ENCODE measurements at regions not wholly inside any gene's neighbourhood (a gene's known extent, or its start where the extent isn't known, plus 50 kb on each side); places are given as distances from the start of the nearest gene placed in this dataset.
"Not testable (repeated sequence)": the region's sequence is repeated elsewhere in the genome, so short reads cannot be mapped to it uniquely, and the experiment has no call there.

- DNase-seq (ENCODE audit: low spot score): no peak
- POLR2A ChIA-PET (ENCODE audit: low non-redundant PET): no interaction called here
- CTCF ChIA-PET: no interaction called here
These were observed 930.7 kb upstream of the PCDH10 start for GRCh38 chr4:132218406-132218805.

GRCh38 chr4:132227151-132227856 is 921.8 kb upstream of the PCDH10 start:
- no peak for DNase-seq (ENCODE audit: low spot score)
- Histone ChIP-seq H3K27ac (ENCODE audit: low read depth, low read length, poor library complexity, severe bottlenecking) (no peak overlapping the region), H3K4me1 (ENCODE audit: insufficient read depth, low read length, poor library complexity, severe bottlenecking) (no peaks in the 10 kb centered on the region), H3K4me3 (ENCODE audit: low read depth, low read length, poor library complexity, severe bottlenecking) (peak overlapping the region; percentile 26), H3K27me3 (replicated peaks; ENCODE audit: insufficient read depth, low read depth, low read length, poor library complexity) (no peaks in the 10 kb centered on the region), H3K9me3 (ENCODE audit: low read depth, low read length, poor library complexity, severe bottlenecking) (no peaks in the 10 kb centered on the region), H3K36me3 (ENCODE audit: insufficient read depth, low read length, poor library complexity, severe bottlenecking) (no peaks in the 10 kb centered on the region)
- POLR2A ChIA-PET (ENCODE audit: low non-redundant PET): no interaction called here
- intact Hi-C loops (cut with micrococcal nuclease; ENCODE audit: unreplicated experiment): loop anchor here (5.0 kb wide), 1 partner anchor 1135 kb away; no protein-coding TSS in a partner anchor
- CTCF ChIA-PET: no interaction called here
- BruUV-seq (replicated peaks): no TSS peak
- no peak for TF ChIP-seq CTCF (conservative IDR thresholded peaks at IDR 0.05; ENCODE audit: low read depth, low read length)
- no peak for TF ChIP-seq EZH2 (IDR thresholded peaks at IDR 0.05; ENCODE audit: borderline replicate concordance, low read depth, low read length, poor library complexity, severe bottlenecking)

More at GRCh38 chr4:132218406-132218805, 930.7 kb upstream of the PCDH10 start:
- H3K27me3 ChIP-seq (replicated peaks; ENCODE audit: insufficient read depth, low read depth, low read length, poor library complexity): no peaks in the 10 kb centered on the region
- no peaks in the 10 kb centered on the region for H3K36me3 ChIP-seq (ENCODE audit: insufficient read depth, low read length, poor library complexity, severe bottlenecking)
- no TSS peak for BruUV-seq (replicated peaks)
- no peak overlapping the region for H3K27ac ChIP-seq (ENCODE audit: low read depth, low read length, poor library complexity, severe bottlenecking)
- intact Hi-C loops (cut with micrococcal nuclease; ENCODE audit: unreplicated experiment): no loop called here
- H3K4me1 ChIP-seq (ENCODE audit: insufficient read depth, low read length, poor library complexity, severe bottlenecking): no peaks in the 10 kb centered on the region
- no peak for TF ChIP-seq CTCF (conservative IDR thresholded peaks at IDR 0.05; ENCODE audit: low read depth, low read length)
- no peaks in the 10 kb centered on the region for H3K9me3 ChIP-seq (ENCODE audit: low read depth, low read length, poor library complexity, severe bottlenecking)
- H3K4me3 ChIP-seq (ENCODE audit: low read depth, low read length, poor library complexity, severe bottlenecking): no peak overlapping the region

- POLR2A ChIA-PET (ENCODE audit: low non-redundant PET); H3K4me1 ChIP-seq (ENCODE audit: insufficient read depth, low read length, poor library complexity, severe bottlenecking): not testable (repeated sequence)
These were observed 921.3 kb upstream of the PCDH10 start for GRCh38 chr4:132227857-132228165.

More at GRCh38 chr4:132227857-132228165, 921.3 kb upstream of the PCDH10 start:
- BruUV-seq (replicated peaks); H3K36me3 ChIP-seq (ENCODE audit: insufficient read depth, low read length, poor library complexity, severe bottlenecking); CTCF ChIA-PET; H3K27ac ChIP-seq (ENCODE audit: low read depth, low read length, poor library complexity, severe bottlenecking); H3K27me3 ChIP-seq (replicated peaks; ENCODE audit: insufficient read depth, low read depth, low read length, poor library complexity); H3K9me3 ChIP-seq (ENCODE audit: low read depth, low read length, poor library complexity, severe bottlenecking): not testable (repeated sequence)
- TF ChIP-seq CTCF (conservative IDR thresholded peaks at IDR 0.05; ENCODE audit: low read depth, low read length): peak; percentile 61
- intact Hi-C loops (cut with micrococcal nuclease; ENCODE audit: unreplicated experiment): loop anchor here (5.0 kb wide), 1 partner anchor 1136 kb away; no protein-coding TSS in a partner anchor
- DNase-seq (ENCODE audit: low spot score): peak; percentile 60
- H3K4me3 ChIP-seq (ENCODE audit: low read depth, low read length, poor library complexity, severe bottlenecking): peak overlapping the region; percentile 26
